GM21390 (cell line): ENCODE measurements at regions not wholly inside any gene's neighbourhood (a gene's known extent, or its start where the extent isn't known, plus 50 kb on each side); places are given as distances from the start of the nearest gene placed in this dataset.
"Not testable (repeated sequence)": the region's sequence is repeated elsewhere in the genome, so short reads cannot be mapped to it uniquely, and the experiment has no call there.

Source experiments
- ATAC-seq: cut with Tn5 transposase; IDR thresholded peaks from one replicate; pipeline ENCODE4 v1.9.1; 2021; ENCODE audit not compliant: unreplicated experiment

DNA sequence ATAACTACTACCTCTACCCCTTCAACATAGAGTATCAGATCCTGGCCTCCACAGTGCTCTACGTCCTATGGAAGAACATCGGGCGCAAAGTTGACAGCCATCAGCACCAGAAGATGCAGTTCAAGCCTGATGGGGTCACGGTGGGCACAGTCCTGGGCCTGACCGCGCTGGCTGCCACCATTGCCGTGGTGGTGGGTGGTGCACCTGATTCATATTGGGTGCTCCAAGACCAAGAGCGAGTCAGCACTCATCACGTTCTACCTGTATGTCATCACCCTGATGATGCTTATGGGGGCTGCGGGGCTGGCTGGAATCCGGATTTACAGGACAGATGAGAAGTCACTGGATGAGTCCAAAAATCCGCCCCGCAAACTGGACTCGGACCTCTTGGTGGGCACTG lies 846.4 kb downstream of the RPIA start:
- ATAC-seq = not testable (repeated sequence)

GRCh38 chr2:89544110-89544509 lies 852.6 kb downstream of the RPIA start:
- not testable (repeated sequence) for ATAC-seq

DNA sequence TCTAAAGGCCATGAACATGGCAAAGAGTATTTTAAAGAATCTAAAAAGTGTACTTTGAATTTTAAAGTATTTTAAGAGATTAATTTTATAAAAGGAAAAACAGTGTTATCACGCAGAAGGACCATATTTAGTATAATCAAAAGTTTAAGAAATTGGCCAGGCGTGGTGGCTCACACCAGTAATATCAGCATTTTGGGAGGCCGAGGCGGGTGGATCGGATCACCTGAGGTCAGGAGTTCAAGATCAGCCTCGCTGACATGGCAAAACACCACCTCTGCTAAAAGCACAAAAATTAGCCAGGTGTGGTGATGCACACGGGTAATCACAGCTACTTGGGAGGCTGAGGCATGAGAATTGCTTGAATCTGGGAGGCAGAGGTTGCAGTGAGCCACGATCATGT lies 887.7 kb downstream of the RPIA start:
- ATAC-seq = not testable (repeated sequence)

- not testable (repeated sequence) for ATAC-seq
These were observed 891.3 kb downstream of the RPIA start for GRCh38 chr2:89582816-89583215.

GRCh38 chr2:89584046-89584445 lies 892.6 kb downstream of the RPIA start:
- ATAC-seq = not testable (repeated sequence)

GRCh38 chr2:89584868-89585557 lies 893.5 kb downstream of the RPIA start:
- ATAC-seq = not testable (repeated sequence)

DNA sequence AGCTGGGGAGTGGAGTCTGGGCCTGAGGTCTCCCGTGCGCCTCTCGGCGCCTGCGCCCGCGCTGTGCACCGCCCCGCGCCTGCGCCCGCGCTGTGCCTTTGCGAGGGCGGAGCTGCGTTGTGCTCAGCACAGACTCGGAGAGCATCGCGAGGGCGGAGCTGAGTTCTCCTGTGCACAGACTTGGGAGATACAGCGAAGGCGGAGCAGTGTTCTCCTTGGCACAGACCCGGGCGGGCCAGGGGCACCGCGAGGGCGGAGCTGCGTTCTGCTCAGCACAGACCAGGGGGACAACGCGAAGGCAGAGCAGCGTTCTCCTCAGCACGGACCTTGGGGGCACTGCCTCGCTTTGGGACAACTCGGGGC lies 894.1 kb downstream of the RPIA start:
- ATAC-seq = peak; percentile 97

GRCh38 chr2:89599843-89600242 lies 908.4 kb downstream of the RPIA start:
- ATAC-seq = not testable (repeated sequence)

- ATAC-seq = not testable (repeated sequence)
These were observed 915.0 kb downstream of the RPIA start for GRCh38 chr2:89606514-89606913.

DNA sequence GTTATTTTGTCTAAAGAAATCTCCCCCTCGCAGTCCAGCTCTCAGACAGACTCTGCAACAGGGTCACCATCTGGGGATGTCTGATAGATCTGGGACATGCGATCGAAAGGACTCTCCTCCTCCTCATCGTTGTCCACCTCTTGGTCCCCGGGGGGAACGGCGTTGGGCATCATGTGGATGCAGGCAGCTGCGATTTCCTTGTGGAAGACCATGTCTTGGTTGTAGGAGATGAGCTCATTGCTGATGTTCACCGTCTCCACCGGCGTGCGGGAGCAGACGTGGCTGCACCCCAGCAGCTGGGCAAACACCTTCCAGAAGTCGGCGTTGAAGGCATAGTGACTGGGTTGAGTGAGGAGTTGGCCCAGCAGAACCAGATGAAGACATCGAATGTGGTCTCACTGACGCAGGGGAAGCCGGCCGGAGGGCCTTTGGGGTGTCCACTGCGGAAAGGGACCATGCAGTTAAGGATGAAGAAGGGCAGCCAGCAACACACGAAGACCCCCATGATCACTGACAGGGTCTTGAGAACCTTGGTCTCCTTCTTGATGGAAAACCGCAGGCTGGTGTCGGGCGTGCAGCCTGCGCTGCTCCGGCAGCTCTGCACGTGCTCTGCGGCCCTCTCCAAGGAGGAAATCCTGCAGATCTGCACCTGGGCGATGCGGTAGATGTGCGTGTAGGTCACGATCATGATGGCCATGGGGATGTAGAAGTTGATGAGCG lies 918.9 kb downstream of the RPIA start:
- ATAC-seq = not testable (repeated sequence)

GRCh38 chr2:89610927-89611515 lies 919.5 kb downstream of the RPIA start:
- ATAC-seq = not testable (repeated sequence)

- ATAC-seq = not testable (repeated sequence)
These were observed 920.2 kb downstream of the RPIA start for GRCh38 chr2:89611710-89612109.

DNA sequence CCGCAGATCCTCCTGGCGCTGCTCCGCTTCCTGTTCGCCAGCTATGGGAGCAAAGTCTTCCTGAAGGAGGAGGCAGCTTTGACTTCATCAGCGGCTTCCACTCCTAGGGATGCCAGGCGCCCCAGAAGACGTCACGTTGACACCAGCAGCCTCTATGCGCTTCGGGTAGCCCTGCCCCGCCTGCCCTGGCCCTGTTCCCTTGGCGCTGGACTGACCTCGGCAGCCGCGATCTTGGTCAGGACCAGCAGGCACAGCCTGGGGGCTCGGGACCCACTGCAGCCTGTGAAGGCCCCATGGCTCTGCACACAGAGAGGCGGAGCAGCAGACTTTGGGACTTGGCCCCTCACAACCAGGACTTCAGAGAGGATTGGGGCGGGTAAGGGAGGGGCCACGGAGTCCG lies 957.8 kb downstream of the RPIA start:
- ATAC-seq = not testable (repeated sequence)

DNA sequence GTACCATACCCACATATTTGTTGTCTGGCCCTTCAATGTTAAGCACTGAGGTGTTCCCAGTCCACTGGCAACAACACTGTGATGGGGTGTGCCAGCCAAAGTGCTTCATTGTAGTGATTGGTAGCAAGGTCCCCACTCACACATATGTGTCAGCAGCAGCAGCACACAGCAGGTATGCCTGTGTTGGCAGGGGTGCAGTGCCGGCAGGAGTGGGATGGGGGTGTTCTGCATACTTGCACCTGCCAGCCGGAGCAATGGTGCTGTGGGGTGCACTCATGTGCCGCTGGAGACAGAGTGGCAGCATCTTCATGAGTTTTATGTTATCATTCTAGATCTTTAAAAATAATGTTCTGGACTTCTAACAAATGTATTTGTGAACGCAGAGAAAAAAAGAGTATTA lies 987.8 kb downstream of the RPIA start:
- not testable (repeated sequence) for ATAC-seq
